Right lobe of liver (tissue), 6 donors: ENCODE measurements at regions not wholly inside any gene's neighbourhood (a gene's known extent, or its start where the extent isn't known, plus 50 kb on each side); places are given as distances from the start of the nearest gene placed in this dataset.

Source experiments
- ATAC-seq, 4 donors: fragments of 200-7000 bp; cut with Tn5 transposase; one replicate each; pipeline ENCODE4 v1.9.1; 2020; ENCODE audit warnings: mild to moderate bottlenecking in 4 of 4, moderate library complexity in 4 of 4
- DNase-seq, 3 donors: peaks; one replicate each; pipeline ENCODE4 v3.0.0-alpha.2; 2020
- H3K27ac ChIP-seq, 3 donors: fragments of 200-600 bp; one replicate each; pipeline ENCODE4 v1.8.0; 2022
- H3K27me3 ChIP-seq, 2 donors: fragments of 200-600 bp; one replicate each; pipeline ENCODE4 v1.8.0; 2022
- H3K36me3 ChIP-seq, 4 donors: fragments of 200-600 bp; sonication (generic) in 1 of 4; one replicate each; pipeline versions ENCODE4 v1.5.1 to v1.8.0; 2017 to 2022; ENCODE audit warnings: control low read depth in 1 of 4
- H3K4me1 ChIP-seq, 4 donors: fragments of 200-600 bp; sonication (generic) in 1 of 4; one replicate each; pipeline versions ENCODE4 v1.5.1 to v1.8.0; 2017 to 2022; ENCODE audit warnings: control low read depth in 1 of 4
- H3K4me3 ChIP-seq, 3 donors: fragments of 200-600 bp; one replicate each; pipeline ENCODE4 v1.8.0; 2022
- H3K9me3 ChIP-seq, 4 donors: fragments of 200-600 bp; sonication (generic) in 1 of 4; one replicate each; pipeline versions ENCODE4 v1.5.1 to v1.8.0; 2017 to 2022; ENCODE audit warnings: control low read depth in 1 of 4
- POLR2A ChIP-seq: fragments of 450-650 bp; IDR thresholded peaks from one replicate; pipeline ENCODE4 v1.6.1; 2017; ENCODE audit warnings: antibody characterized with exemption, mild to moderate bottlenecking
- WGBS: methylation state at CpG from one replicate; pipeline ENCODE4 v1.1.6; 2018; ENCODE audit warnings: low coverage, low lambda C conversion rate; ENCODE audit not compliant: insufficient coverage; ENCODE audit errors: missing lambda C conversion rate; 5-methylcytosine and 5-hydroxymethylcytosine counted together
- intact Hi-C, 2 donors: fragments of 100-400 bp; cut with DNase I; formaldehyde crosslinking; loops; one replicate each; pipeline versions ENCODE4 v1.11.2 to v1.14.1; 2022
- TF ChIP-seq, protein P1 (sequence below), 4 donors: fragments of 200-600 bp in 3 of 4; fragments of 450-650 bp in 1 of 4; IDR thresholded peaks; one replicate each; pipeline versions ENCODE4 v1.5.1 to v1.8.0; 2016 to 2022; ENCODE audit warnings: antibody characterized with exemption in 4 of 4, mild to moderate bottlenecking in 2 of 4
- donor health status: DM: no; HTN: yes; CAD: no.
- donor health status: DM: no; HTN: no; CAD: no.
- donor health status: DM: no; HTN: no; CAD: no.
- donor health status: DM: no; HTN: yes; CAD: no.
- donor health status: DM: no; HTN: yes; CAD: no.

DNA sequence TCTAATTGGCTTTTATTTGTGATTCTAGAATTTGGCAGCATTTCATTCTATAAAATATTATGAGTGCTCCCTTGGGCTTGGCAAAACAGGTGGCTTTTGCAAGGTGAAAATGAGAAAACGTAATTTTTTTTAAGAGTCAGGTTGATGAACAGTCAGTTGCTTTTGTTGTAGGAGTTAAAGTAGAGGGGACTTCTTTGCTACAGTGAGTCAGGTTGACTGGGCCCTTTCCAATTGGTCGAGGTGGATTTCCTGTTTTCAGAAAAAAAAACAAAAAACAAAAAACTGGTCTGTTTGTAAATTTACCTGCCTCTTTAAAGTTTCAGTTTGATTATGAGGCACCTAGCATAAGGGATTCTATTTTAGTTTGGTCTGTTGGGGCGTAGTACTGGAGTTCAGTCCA is 1469.4 kb upstream of the GBE1 start:
- intact Hi-C loops: no loop called here
- no peak for ATAC-seq
- no peaks in the 10 kb centered on the region for H3K4me1 ChIP-seq
- DNase-seq: no peak
- no peaks in the 10 kb centered on the region for H3K9me3 ChIP-seq
- H3K27me3 ChIP-seq: no peaks in the 10 kb centered on the region
- TF ChIP-seq, protein P1, sequence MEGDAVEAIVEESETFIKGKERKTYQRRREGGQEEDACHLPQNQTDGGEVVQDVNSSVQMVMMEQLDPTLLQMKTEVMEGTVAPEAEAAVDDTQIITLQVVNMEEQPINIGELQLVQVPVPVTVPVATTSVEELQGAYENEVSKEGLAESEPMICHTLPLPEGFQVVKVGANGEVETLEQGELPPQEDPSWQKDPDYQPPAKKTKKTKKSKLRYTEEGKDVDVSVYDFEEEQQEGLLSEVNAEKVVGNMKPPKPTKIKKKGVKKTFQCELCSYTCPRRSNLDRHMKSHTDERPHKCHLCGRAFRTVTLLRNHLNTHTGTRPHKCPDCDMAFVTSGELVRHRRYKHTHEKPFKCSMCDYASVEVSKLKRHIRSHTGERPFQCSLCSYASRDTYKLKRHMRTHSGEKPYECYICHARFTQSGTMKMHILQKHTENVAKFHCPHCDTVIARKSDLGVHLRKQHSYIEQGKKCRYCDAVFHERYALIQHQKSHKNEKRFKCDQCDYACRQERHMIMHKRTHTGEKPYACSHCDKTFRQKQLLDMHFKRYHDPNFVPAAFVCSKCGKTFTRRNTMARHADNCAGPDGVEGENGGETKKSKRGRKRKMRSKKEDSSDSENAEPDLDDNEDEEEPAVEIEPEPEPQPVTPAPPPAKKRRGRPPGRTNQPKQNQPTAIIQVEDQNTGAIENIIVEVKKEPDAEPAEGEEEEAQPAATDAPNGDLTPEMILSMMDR (IDR thresholded peaks at IDR 0.05): no peak
- TF ChIP-seq POLR2A: no peak
- no peak overlapping the region for H3K27ac ChIP-seq
- H3K4me3 ChIP-seq: no peak overlapping the region
- 41% methylated on average over 3 of the region's 3 CpGs for WGBS
- no peaks in the 10 kb centered on the region for H3K36me3 ChIP-seq

DNA sequence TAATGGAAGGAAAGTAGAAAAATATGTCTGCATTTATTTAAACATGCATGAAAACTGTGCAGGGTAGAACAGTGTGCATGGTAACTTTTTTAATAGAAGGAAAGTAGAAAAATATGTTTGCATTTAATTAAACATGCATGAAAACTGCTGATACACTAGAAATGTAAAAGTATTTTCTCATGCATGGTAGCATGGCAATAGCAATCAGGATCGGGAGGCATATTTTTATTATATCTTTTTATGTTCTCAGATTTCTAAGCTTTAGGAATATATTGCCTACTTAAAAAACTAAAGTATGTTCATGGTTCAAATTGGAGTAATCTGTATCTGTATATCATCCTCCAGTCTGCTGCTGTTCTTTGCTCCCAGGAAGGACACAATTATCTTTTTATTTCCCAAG is 1468.9 kb upstream of the GBE1 start:
- DNase-seq (no peak), ATAC-seq (no peak)
- no peak for TF ChIP-seq POLR2A
- TF ChIP-seq, protein P1 (IDR thresholded peaks at IDR 0.05): no peak
- Histone ChIP-seq H3K27ac (no peak overlapping the region), H3K9me3 (no peaks in the 10 kb centered on the region), H3K4me3 (no peak overlapping the region), H3K4me1 (no peaks in the 10 kb centered on the region), H3K36me3 (no peaks in the 10 kb centered on the region), H3K27me3 (no peaks in the 10 kb centered on the region)
- 64% methylated on average over 1 of the region's 1 CpG for WGBS
- intact Hi-C loops: no loop called here

DNA sequence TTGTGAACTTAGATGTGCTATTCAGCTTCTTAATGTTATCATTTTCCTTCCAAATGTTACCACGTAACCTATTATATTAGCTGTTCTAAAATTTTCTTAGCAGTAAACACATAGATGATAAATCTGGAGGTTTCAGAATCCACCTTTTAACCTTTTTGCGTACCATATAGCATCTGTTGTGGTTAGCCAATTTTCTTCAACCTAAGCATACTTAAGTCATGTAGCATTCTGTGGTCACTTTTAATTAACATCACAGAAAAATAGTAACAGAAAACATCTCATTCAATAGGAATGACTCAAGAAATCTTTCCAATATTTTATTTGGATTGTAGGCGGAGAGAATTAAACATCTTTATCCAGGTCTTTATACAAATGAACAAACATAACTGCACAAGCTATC is 1465.3 kb upstream of the GBE1 start:
- no peak overlapping the region for H3K4me3 ChIP-seq

DNA sequence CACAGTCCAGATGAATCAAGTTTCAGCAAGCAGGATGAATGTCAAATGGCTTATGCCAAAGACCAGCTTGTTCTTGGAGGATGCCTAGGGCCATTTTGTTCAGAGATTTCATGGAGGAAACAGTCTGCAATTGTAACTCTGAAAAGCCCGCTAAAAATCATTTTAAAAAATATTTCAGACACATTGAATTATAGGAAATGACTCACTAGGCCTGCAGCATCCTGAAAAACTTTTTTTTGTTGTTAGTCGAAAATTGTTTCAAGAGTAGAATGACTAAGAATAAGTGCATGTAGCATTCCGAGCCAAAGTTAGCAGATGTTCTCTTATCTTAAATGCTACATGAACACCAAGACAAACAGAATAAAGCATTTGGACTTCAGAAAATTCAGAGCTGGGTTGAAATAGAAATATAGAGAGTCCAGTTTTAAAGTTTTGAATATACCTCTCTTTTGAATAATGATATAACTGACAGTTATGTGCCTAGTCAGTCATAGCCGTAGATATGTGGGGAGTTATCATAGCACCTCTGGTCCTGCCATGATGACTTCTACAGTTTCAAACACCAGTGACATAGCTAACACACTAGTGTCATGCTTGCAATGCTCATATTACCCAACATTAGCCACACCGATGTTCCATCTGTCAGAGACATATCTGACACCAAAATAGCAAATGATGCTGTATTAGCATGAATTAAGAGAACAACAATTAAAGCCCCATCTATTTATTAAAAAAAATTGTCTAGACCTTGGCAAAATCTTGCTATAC is 1462.8 kb upstream of the GBE1 start:
- no peaks in the 10 kb centered on the region for H3K4me1 ChIP-seq
- TF ChIP-seq, protein P1 (IDR thresholded peaks at IDR 0.05): no peak
- TF ChIP-seq POLR2A: no peak
- H3K9me3 ChIP-seq: no peaks in the 10 kb centered on the region
- 41% methylated on average over 5 of the region's 5 CpGs for WGBS
- intact Hi-C loops: no loop called here
- no peak overlapping the region for H3K4me3 ChIP-seq
- DNase-seq (no peak), ATAC-seq (no peak)
- H3K36me3 ChIP-seq: no peaks in the 10 kb centered on the region
- no peaks in the 10 kb centered on the region for H3K27me3 ChIP-seq
- H3K27ac ChIP-seq: no peak overlapping the region

More for the DNA sequence above, 1465.3 kb upstream of the GBE1 start:
- Histone ChIP-seq H3K27ac (no peak overlapping the region), H3K4me1 (no peaks in the 10 kb centered on the region), H3K27me3 (no peaks in the 10 kb centered on the region), H3K9me3 (no peaks in the 10 kb centered on the region), H3K36me3 (no peaks in the 10 kb centered on the region)
- DNase-seq (no peak), ATAC-seq (no peak)
- TF ChIP-seq, protein P1 (IDR thresholded peaks at IDR 0.05): no peak
- TF ChIP-seq POLR2A: no peak
- intact Hi-C loops: no loop called here
- WGBS: 71% methylated on average over 3 of the region's 3 CpGs
